NCI-H1417 treated with DMSO at 0.1 percent for 48 hours (cell line): ENCODE measurements at regions not wholly inside any gene's neighbourhood (a gene's known extent, or its start where the extent isn't known, plus 50 kb on each side); places are given as distances from the start of the nearest gene placed in this dataset.
"Not testable (repeated sequence)": the region's sequence is repeated elsewhere in the genome, so short reads cannot be mapped to it uniquely, and the experiment has no call there.

ENCODE experiments used
- DNase-seq: peaks from one replicate; lab custom pipeline; 2025; lab: John Stamatoyannopoulos, UW

- no peak for DNase-seq
Measured at GRCh38 chr16:13631213-13631767, 288.7 kb upstream of the ERCC4 start.

GRCh38 chr16:13631916-13632315 is 288.0 kb upstream of the ERCC4 start:
- no peak for DNase-seq

- DNase-seq, result not testable (repeated sequence)
Measured at GRCh38 chr16:13632504-13632903, 287.4 kb upstream of the ERCC4 start.

GRCh38 chr16:13633391-13633861 is 286.5 kb upstream of the ERCC4 start:
- DNase-seq, result no peak

- DNase-seq, result no peak
Measured at GRCh38 chr16:13634253-13634652, 285.7 kb upstream of the ERCC4 start.

- no peak for DNase-seq
Measured at GRCh38 chr16:13634959-13635358, 285.0 kb upstream of the ERCC4 start.

GRCh38 chr16:13638218-13638617 is 281.7 kb upstream of the ERCC4 start:
- DNase-seq, result no peak

- DNase-seq, result no peak
Measured at GRCh38 chr16:13643412-13643811, 276.5 kb upstream of the ERCC4 start.

- no peak for DNase-seq
Measured at GRCh38 chr16:13645601-13646245, 274.2 kb upstream of the ERCC4 start.

GRCh38 chr16:13660807-13661206 is 259.1 kb upstream of the ERCC4 start:
- no peak for DNase-seq

- no peak for DNase-seq
Measured at GRCh38 chr16:13665876-13666275, 254.1 kb upstream of the ERCC4 start.

- no peak for DNase-seq
Measured at GRCh38 chr16:13672196-13672595, 247.8 kb upstream of the ERCC4 start.

GRCh38 chr16:13680021-13680889 is 239.7 kb upstream of the ERCC4 start:
- DNase-seq, result no peak

GRCh38 chr16:13684819-13685563 is 235.0 kb upstream of the ERCC4 start:
- no peak for DNase-seq

- no peak for DNase-seq
Measured at GRCh38 chr16:13696017-13696416, 223.9 kb upstream of the ERCC4 start.

GRCh38 chr16:13697013-13697412 is 222.9 kb upstream of the ERCC4 start:
- DNase-seq, result no peak

GRCh38 chr16:13697568-13697967 is 222.4 kb upstream of the ERCC4 start:
- no peak for DNase-seq

GRCh38 chr16:13702614-13703013 is 217.3 kb upstream of the ERCC4 start:
- no peak for DNase-seq

- no peak for DNase-seq
Measured at GRCh38 chr16:13708347-13709120, 211.4 kb upstream of the ERCC4 start.

- no peak for DNase-seq
Measured at GRCh38 chr16:13718748-13719147, 201.2 kb upstream of the ERCC4 start.

- DNase-seq, result no peak
Measured at GRCh38 chr16:13727943-13728342, 192.0 kb upstream of the ERCC4 start.

GRCh38 chr16:13733561-13733960 is 186.4 kb upstream of the ERCC4 start:
- no peak for DNase-seq
